HG02571 (cell line): ENCODE measurements at regions not wholly inside any gene's neighbourhood (a gene's known extent, or its start where the extent isn't known, plus 50 kb on each side); places are given as distances from the start of the nearest gene placed in this dataset.
"Not testable (repeated sequence)": the region's sequence is repeated elsewhere in the genome, so short reads cannot be mapped to it uniquely, and the experiment has no call there.

ENCODE experiments used
- ATAC-seq: cut with Tn5 transposase; IDR thresholded peaks from one replicate; pipeline ENCODE4 v1.9.1; 2021; ENCODE audit warnings: mild to moderate bottlenecking, moderate library complexity; ENCODE audit not compliant: unreplicated experiment

GRCh38 chr10:70987396-70988130, 99.2 kb upstream of the PCBD1 start:
- ATAC-seq: no peak

GRCh38 chr10:70990156-70990555, 101.8 kb upstream of the PCBD1 start:
- not testable (repeated sequence) for ATAC-seq

GRCh38 chr10:70990681-70991080, 102.3 kb upstream of the PCBD1 start:
- ATAC-seq: no peak

GRCh38 chr10:70991140-70992124, 103.1 kb upstream of the PCBD1 start:
- no peak for ATAC-seq

- ATAC-seq: no peak
These were observed 104.1 kb upstream of the PCBD1 start for GRCh38 chr10:70992436-70992835.

- no peak for ATAC-seq
These were observed 104.7 kb upstream of the PCBD1 start for GRCh38 chr10:70993051-70993450.

- ATAC-seq: no peak
These were observed 108.2 kb upstream of the PCBD1 start for GRCh38 chr10:70996549-70996948.

- ATAC-seq: no peak
These were observed 108.9 kb upstream of the PCBD1 start for GRCh38 chr10:70997236-70997635.

- ATAC-seq: no peak
These were observed 109.7 kb upstream of the PCBD1 start for GRCh38 chr10:70998086-70998485.

GRCh38 chr10:71001470-71001869, 113.1 kb upstream of the PCBD1 start:
- no peak for ATAC-seq

- no peak for ATAC-seq
These were observed 116.1 kb upstream of the PCBD1 start for GRCh38 chr10:71004176-71005075.

GRCh38 chr10:71005337-71006305, 117.3 kb upstream of the PCBD1 start:
- ATAC-seq: no peak

GRCh38 chr10:71006506-71006905, 118.1 kb upstream of the PCBD1 start:
- no peak for ATAC-seq

- ATAC-seq: no peak
These were observed 119.2 kb upstream of the PCBD1 start for GRCh38 chr10:71007516-71007915.

- no peak for ATAC-seq
These were observed 119.8 kb upstream of the PCBD1 start for GRCh38 chr10:71008150-71008549.

- ATAC-seq: no peak
These were observed 120.8 kb upstream of the PCBD1 start for GRCh38 chr10:71009126-71009525.

- no peak for ATAC-seq
These were observed 122.4 kb upstream of the PCBD1 start for GRCh38 chr10:71010730-71011129.

- no peak for ATAC-seq
These were observed 122.8 kb upstream of the PCBD1 start for GRCh38 chr10:71011141-71011540.

- ATAC-seq: no peak
These were observed 125.8 kb upstream of the PCBD1 start for GRCh38 chr10:71014021-71014805.
